ENCODE measurements at regions not wholly inside any gene's neighbourhood (a gene's known extent, or its start where the extent isn't known, plus 50 kb on each side); places are given as distances from the start of the nearest gene placed in this dataset.

GRCh38 chr1:221794079-221794670, 52.3 kb upstream of the DUSP10 start:
- Histone ChIP-seq H3K4me1 (ENCODE audit: low read depth, poor library complexity, severe bottlenecking) (peaks cover 11% of the 10 kb centered on the region), H3K4me2 (no peak overlapping the region), H3K79me2 (ENCODE audit: insufficient read depth, low read depth) (no peaks in the 10 kb centered on the region), H3K27ac (no peak overlapping the region), H2AFZ (ENCODE audit: low read depth) (no peak overlapping the region), H3K27me3 (ENCODE audit: insufficient read depth, low read depth) (no peaks in the 10 kb centered on the region), H3K4me3 (IDR thresholded peaks at IDR 0.05; ENCODE audit: insufficient read depth, low read depth, low read length) (no peak overlapping the region), H4K20me1 (ENCODE audit: insufficient read depth) (no peaks in the 10 kb centered on the region), H3K36me3 (ENCODE audit: insufficient read depth) (no peaks in the 10 kb centered on the region), H3K9ac (no peak overlapping the region)
- TF ChIP-seq, protein P1, sequence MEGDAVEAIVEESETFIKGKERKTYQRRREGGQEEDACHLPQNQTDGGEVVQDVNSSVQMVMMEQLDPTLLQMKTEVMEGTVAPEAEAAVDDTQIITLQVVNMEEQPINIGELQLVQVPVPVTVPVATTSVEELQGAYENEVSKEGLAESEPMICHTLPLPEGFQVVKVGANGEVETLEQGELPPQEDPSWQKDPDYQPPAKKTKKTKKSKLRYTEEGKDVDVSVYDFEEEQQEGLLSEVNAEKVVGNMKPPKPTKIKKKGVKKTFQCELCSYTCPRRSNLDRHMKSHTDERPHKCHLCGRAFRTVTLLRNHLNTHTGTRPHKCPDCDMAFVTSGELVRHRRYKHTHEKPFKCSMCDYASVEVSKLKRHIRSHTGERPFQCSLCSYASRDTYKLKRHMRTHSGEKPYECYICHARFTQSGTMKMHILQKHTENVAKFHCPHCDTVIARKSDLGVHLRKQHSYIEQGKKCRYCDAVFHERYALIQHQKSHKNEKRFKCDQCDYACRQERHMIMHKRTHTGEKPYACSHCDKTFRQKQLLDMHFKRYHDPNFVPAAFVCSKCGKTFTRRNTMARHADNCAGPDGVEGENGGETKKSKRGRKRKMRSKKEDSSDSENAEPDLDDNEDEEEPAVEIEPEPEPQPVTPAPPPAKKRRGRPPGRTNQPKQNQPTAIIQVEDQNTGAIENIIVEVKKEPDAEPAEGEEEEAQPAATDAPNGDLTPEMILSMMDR (conservative IDR thresholded peaks at IDR 0.05; ENCODE audit: low read depth, low read length), result no peak

DNA sequence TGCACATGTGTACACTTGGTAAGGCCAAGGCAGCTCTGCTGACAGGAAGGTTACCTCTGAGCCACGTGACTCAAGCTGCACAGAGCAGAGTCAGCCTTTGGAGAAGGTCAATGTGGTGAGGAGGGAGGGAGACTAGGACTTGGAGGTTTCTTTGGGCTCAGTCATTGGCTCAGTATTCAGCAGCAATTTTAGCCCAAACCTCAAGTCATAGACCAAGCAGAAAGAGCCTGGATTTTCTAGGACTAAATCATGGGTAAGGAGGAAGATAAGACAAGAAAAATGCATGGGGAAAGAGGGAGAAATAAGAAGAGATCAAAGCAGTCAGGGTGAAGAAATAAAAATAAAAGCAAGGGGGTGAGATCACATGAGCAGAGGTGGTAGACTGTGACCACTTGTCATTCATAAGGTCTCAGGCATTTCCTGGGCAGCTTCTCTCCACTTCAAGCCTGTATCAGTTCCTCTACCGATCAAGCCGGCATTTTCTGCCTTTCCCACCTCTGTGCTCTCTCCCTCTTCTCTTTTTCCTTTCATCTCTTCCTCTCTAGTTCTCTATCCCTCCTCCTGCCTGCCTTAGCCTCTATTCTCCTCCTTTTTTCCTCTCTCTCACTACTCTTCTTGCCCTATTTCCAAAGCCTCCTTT, 51.7 kb upstream of the DUSP10 start:
- Histone ChIP-seq H3K27ac (no peak overlapping the region), H3K9ac (no peak overlapping the region), H3K36me3 (ENCODE audit: insufficient read depth) (no peaks in the 10 kb centered on the region), H4K20me1 (ENCODE audit: insufficient read depth) (no peaks in the 10 kb centered on the region), H2AFZ (ENCODE audit: low read depth) (no peak overlapping the region), H3K4me3 (IDR thresholded peaks at IDR 0.05; ENCODE audit: insufficient read depth, low read depth, low read length) (no peak overlapping the region), H3K27me3 (ENCODE audit: insufficient read depth, low read depth) (no peaks in the 10 kb centered on the region), H3K4me2 (no peak overlapping the region), H3K4me1 (ENCODE audit: low read depth, poor library complexity, severe bottlenecking) (peaks cover 11% of the 10 kb centered on the region), H3K79me2 (ENCODE audit: insufficient read depth, low read depth) (no peaks in the 10 kb centered on the region)
- TF ChIP-seq, protein P1 (conservative IDR thresholded peaks at IDR 0.05; ENCODE audit: low read depth, low read length), result no peak

DNA sequence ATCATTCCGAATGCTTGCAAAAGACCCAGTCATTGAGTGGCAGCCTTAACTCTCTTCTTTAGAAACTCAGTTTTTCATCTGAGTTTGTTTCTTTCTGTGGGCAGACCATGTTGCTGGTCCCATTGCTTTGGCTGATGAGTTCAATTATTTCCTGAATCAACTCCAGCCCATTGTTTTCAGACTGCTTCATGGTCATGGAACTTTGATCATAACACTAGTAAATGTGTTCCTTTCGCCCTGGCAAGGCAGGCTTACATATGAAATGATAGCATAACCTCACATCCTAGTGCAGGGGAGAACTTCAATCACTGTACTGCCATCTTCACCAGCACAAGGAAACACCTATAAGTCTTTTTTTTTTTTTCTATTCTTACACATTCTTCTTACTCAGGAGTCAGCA, 50.0 kb upstream of the DUSP10 start:
- Histone ChIP-seq H3K4me2 (no peak overlapping the region), H3K9ac (no peak overlapping the region), H3K36me3 (ENCODE audit: insufficient read depth) (no peaks in the 10 kb centered on the region), H4K20me1 (ENCODE audit: insufficient read depth) (no peaks in the 10 kb centered on the region), H3K27me3 (ENCODE audit: insufficient read depth, low read depth) (no peaks in the 10 kb centered on the region), H3K27ac (no peak overlapping the region), H3K4me3 (IDR thresholded peaks at IDR 0.05; ENCODE audit: insufficient read depth, low read depth, low read length) (no peak overlapping the region), H2AFZ (ENCODE audit: low read depth) (no peak overlapping the region), H3K4me1 (ENCODE audit: low read depth, poor library complexity, severe bottlenecking) (peaks cover 11% of the 10 kb centered on the region), H3K79me2 (ENCODE audit: insufficient read depth, low read depth) (no peaks in the 10 kb centered on the region)
- TF ChIP-seq, protein P1 (conservative IDR thresholded peaks at IDR 0.05; ENCODE audit: low read depth, low read length), result no peak

All from KMS-11 (cell line).